Jurkat, Clone E6-1 (cell line): ENCODE measurements at regions not wholly inside any gene's neighbourhood (a gene's known extent, or its start where the extent isn't known, plus 50 kb on each side); places are given as distances from the start of the nearest gene placed in this dataset.
"Not testable (repeated sequence)": the region's sequence is repeated elsewhere in the genome, so short reads cannot be mapped to it uniquely, and the experiment has no call there.

Source experiments
- DNase-seq: peaks from one replicate; pipeline ENCODE4 v3.0.0-alpha.2; 2011; ENCODE audit warnings: low read depth, low spot score
- H3K4me3 ChIP-seq: 2 replicates; pipeline ENCODE4 v1.5.1; 2011; ENCODE audit warnings: mild to moderate bottlenecking, low read length, control low read depth, moderate library complexity

DNA sequence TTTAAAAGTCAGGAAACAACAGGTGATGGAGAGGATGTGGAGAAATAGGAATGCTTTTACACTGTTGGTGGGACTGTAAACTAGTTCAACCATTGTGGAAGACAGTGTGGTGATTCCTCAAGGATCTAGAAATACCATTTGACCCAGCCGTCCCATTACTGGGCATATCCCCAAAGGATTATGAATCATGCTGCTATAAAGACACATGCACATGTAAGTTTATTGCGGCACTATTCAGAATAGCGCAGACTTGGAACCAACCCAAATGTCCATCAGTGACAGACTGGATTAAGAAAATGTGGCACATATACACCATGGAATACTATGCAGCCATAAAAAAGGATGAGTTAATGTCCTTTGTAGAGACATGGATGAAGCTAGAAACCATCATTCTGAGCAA lies 359.8 kb upstream of the CCDC179 start:
- not testable (repeated sequence) for H3K4me3 ChIP-seq, DNase-seq

DNA sequence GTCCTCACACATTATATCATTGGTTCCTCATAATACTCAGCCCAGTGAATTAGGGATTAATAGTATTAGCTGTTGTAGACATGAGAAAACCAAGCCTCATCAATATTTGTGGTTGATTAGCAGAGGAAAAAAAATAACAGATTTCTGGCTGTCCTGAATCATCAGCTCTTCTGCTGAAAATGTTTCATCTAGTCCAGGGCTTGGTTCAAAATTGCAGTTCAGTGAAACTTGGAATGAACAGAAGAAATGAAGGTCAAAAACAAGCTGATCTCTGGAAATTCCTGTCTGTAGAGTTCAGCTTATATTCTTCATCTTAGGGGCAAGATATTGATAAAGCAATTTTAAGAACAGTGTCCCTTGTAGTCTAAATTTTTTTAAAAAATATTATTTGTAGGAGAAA lies 361.1 kb upstream of the CCDC179 start:
- no peak for DNase-seq
- H3K4me3 ChIP-seq = no peak overlapping the region

DNA sequence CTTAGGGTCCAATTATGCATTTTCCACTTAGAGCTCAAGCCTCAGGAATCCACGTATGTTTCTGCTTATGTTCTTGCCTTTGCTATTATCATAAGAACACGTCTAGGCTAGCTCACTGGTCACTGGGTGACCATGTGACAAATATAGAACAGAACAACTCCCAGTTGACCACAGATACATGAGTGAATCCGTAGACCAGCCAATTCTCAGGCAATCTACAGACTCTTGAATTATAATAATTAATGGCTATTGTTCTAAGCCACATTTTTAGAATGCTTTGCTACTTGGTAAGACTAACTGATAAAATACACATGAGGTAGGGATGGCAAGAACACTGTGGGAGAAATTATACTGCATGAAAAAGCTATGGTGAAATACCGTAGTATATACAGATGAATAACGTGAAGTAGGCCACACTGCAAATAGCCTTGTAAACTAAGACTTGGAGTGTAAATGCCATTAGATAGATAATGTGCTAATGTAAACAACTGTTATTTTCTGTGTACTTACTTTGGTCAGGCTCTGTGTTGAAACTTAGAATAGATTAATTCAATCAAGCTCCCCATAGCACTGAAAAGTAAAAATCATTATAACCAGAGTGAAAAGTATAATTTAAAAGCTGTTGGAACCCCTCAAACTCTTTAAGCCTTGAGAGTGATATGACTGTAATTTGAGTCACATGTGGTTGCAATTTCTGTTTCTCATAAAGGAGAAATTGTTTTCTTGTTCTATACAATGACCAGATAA lies 366.2 kb upstream of the CCDC179 start:
- no peak for DNase-seq
- H3K4me3 ChIP-seq = no peak overlapping the region

DNA sequence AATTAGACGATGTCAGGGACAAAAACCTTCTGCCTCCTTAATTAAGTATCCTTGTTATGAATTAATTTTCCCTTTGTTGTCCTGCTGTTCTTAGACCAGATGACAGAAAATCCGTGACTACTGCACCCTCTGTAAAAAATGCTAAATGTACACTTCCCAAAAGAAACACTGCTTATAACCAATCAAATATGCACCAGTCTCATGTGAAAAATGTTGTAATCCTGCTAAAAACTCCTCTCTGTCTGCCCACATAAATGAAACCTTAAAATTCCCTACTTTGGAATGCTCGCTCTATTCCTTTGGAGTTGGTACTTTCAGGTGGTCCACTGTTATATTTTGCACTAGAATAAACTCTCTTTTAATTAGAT lies 366.8 kb upstream of the CCDC179 start:
- no peak for DNase-seq
- no peak overlapping the region for H3K4me3 ChIP-seq

DNA sequence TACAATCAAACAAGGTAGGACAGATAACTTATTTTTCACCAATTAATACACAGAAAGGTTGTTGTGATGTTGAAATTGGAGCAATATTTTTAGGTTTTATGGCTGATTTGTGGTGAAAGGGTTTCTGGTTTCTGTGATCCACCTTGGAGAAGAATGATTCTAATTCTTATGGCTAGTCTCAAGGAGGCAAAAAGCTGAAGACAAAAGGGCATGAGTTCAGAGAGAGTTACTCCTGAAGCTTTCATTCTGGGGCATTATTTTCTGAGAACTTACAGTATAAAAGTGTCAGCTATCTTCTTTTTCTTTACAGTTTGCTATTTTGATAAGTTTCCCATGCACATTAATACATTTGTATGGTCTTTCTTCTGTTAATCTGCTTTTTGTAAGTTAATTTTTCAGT lies 372.4 kb upstream of the CCDC179 start:
- no peak for DNase-seq
- no peak overlapping the region for H3K4me3 ChIP-seq

DNA sequence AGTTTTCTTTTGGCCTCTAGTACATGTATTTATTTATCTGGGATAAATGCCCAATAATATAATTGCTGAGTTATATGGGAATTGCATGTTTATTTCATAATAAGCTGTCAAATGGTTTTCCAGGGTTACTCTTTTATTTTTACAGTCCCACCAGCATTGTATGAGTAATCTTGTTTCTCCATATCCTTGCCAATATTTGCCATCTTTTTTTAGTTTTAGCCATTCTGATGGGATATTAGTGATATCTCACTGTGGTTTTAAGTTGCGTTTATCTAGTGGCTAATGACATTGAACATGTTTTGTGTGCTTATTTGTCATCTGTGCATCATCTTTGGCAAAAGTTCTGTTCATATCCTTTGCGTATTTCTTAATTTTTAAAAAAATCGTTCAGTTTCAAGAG lies 372.8 kb upstream of the CCDC179 start:
- H3K4me3 ChIP-seq = no peak overlapping the region
- DNase-seq = no peak

DNA sequence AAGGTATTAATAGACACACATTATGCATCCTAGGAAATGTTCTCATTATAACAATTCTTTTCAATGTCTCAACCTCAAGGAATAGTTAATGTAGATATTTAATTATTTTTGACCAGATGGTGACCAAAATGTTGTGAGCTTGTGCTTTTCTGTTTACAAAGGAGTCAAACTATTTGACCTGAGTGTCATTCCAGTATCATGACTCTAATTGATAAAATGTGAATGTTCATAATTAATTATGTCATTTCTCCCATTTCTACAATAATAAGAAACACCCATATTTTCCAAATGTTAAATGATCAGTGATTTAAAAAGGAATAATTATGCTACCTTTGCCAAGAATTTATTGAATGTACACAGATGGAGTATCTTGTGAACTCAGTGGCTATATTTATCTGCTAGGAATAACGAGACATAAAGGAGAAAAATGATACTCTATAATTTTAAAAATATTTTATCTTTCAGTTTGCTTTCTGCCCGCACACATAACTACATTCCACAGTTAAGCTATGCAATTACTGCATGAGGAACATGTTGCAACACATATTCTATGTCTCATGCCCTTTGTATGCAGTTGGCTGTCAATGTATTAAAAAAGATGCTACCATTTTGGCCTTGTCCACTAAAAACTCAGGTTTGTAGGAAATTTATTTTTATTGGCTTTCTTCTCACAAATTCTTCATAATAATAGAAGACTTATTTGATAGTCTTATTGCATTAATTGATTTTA lies 376.7 kb upstream of the CCDC179 start:
- H3K4me3 ChIP-seq = no peak overlapping the region
- no peak for DNase-seq

DNA sequence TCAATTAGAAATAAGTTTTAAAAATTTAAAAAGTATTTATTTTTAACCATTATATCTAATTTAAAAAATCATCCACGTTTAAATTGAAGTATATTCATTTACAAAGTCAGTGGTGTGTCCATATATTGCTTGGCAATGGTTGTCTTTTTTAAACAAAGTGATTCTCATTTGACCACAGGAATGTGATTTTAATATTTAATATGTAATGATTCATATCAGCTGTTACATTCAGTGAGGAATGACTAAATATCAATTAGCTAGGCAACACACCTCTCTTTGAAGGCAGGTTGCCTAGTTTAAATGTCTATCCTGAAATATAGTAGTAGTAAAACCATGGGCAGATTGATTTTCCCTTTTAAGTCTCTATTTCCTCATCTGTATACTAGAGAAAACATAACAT lies 392.2 kb upstream of the CCDC179 start:
- H3K4me3 ChIP-seq = no peak overlapping the region
- DNase-seq = no peak

DNA sequence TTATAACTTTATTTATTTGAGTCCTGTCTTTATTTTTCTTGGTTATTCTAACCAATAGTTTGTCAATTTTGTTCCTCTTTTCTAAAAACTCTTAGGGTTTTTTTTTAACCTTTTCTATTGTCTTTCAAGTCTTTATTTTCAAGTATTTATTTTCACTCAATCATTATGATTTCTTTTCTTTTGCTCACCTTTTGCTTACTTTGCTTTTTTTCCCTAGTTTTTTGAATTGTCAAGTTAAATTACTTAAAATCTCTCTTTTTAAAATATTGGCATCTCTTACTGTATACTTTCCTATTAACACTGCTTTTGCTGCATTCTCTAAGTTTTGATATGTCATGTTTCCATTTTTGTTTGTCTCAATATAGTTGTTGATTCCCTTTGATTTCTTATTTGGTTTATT lies 396.8 kb upstream of the CCDC179 start:
- H3K4me3 ChIP-seq = no peak overlapping the region

DNA sequence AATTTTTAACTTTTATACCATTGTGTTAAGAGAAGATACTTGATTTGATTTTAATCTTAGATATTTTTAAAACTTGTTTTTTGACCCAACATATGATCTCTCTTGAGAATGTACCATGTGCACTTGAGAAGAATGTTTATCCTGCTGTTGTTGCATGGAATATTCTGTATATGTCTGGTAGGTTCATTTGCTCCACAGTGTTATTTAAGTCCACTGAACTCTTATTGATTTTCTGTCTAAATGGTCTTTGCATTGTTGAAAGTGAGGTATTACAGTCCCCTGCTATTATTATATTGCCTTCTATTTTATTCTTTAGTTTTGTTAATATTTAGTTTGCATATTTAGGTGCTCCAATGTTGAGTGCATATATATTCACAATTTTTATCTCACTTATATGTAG lies 397.3 kb upstream of the CCDC179 start:
- DNase-seq = no peak
- H3K4me3 ChIP-seq = no peak overlapping the region

More for the DNA sequence above, 396.8 kb upstream of the CCDC179 start:
- DNase-seq = no peak

DNA sequence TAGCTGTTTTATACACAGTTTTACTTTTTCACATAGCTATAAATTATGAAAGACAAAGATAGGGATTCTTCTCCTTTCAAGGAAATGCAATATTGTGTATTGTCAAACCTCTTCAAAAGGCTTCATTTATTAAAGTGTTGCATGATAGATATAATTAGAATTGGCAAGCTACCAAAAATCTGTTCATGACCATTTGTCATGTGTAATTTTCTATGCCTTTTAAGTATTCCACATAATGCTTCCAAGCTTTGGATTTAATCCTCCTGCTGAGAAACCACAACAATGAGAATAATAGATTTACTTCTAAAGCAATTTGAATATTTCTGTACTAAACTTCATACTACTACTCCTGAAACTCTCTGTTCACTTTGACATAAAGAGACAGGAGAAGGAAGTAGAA lies 403.2 kb upstream of the CCDC179 start:
- no peak overlapping the region for H3K4me3 ChIP-seq
- DNase-seq = no peak

DNA sequence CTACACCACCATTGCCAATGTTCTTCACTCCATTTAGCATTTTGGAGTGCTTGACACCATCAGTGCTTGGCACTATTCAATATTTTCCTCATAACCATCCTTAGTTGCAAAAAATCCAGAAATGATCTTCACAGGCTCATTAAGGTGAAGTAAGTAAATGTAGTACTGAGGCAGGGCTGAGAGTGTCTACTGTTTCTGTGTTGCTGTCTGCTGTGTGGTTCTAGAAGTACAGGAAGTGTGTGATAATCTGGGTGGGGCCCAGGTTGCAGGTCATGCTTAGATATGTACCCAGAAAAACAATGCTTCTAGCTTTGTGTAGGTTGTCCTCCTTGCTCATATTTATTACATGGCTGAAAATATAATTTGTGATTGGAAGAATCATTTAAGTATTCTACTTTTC lies 411.8 kb upstream of the CCDC179 start:
- DNase-seq = no peak
- no peak overlapping the region for H3K4me3 ChIP-seq

DNA sequence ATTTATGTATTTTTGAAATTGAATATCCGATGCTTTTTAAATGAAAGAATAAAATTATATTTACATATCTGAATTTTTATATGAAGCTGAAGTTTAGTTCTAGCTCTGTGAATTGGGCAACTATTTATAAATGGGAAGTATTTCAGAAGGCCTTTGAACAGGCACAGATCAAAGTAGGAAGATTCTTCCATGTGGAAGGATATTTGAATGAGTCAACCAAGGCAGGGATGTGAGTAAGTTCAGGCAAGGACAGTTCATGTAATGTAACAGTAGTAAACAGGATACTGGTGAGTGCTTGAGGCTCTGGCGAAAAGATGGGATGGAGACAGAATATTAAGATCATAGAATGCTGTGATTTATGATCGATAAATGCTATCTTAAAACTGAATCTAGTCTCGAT lies 417.8 kb upstream of the CCDC179 start:
- DNase-seq = no peak
- no peak overlapping the region for H3K4me3 ChIP-seq

DNA sequence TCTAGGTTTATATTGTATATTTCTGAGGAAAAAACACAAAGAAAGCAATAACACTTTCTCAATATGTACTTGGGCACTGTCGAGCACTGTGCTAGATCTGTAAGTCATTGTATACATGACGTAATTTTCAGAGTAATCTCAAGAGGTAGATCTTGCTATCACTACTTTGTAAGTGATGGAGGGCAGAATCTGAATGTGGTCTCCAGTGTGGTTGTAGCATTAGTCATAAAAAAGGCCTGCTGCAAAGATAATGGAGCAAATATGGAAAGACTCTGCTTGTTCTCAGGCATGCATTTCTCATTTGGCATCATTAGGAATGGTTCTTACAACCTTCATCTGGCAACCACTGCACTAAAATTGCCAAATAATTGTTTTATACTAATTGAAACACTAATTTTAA lies 419.8 kb upstream of the CCDC179 start:
- no peak for DNase-seq
- H3K4me3 ChIP-seq = no peak overlapping the region

DNA sequence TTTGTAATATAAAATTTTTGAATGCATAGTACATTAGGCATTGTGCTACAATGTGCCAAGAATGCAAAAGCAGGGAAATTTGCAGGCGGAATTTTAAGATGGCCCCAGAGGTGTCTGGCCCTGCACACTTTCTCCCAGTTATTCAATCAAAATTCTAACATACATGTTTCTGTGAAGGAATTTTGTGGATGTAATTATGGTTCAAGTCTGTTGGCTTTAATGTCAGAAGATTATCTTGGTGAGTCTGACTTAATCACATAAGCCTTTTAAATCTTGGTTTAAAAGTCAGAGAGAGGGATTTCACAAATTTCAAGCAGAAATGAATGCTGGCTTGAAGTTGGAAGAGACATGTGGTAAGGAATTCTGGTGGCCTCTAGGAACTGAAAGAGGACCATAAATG lies 423.4 kb upstream of the CCDC179 start:
- DNase-seq = no peak
- no peak overlapping the region for H3K4me3 ChIP-seq

DNA sequence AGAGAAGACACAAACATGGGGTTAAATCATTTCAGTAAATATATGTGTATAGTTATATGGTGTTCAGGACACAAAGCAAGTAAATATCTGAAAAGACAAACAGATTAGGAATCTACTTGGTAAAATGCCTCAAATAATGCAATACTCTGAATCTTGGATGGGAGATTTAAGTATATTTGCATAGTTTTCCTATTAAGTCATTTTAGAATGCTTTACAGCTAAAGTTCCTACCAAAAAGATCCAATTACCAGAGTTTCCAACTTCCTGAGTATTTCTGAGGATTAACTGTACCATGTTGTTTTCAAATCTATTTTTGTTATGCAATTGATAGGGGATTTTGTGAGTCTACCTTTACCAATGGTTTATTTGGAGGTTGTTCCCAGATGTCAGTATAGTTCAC lies 424.4 kb upstream of the CCDC179 start:
- DNase-seq = no peak
- no peak overlapping the region for H3K4me3 ChIP-seq

DNA sequence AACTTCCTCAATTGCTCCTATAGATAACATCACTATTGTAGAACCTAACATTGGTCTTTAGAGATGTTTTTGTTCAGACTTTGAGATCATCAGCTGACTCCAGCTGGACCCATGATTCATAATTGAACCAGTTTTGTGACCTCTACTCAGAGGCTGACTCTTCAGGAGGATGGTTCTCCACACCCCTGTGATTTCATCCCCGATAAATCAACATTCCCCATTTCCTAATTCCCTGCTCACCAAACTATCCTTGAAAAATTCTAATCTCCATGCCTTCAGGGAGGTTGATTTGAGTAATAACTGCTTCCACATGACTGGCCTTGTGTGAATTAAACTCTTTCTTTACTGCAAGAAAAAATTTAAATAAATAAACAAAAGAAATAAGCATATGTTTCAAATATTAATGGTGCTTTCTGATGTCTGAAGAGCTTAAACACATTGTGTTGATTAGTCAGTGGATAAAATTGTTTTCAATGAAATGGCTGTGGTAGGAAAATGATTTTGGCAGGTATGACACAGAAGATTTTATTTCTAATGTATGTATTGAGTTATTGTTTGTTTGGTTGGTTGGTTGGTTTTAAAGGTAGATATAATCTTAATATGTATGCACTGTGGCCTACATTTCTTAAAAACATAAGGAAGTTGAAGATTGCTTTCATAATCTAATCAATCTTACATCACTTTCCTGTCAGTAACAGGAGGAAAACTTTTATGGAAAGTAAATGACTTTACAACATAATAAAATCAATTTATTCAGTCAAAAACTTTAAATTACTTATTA lies 427.9 kb upstream of the CCDC179 start:
- no peak for DNase-seq

DNA sequence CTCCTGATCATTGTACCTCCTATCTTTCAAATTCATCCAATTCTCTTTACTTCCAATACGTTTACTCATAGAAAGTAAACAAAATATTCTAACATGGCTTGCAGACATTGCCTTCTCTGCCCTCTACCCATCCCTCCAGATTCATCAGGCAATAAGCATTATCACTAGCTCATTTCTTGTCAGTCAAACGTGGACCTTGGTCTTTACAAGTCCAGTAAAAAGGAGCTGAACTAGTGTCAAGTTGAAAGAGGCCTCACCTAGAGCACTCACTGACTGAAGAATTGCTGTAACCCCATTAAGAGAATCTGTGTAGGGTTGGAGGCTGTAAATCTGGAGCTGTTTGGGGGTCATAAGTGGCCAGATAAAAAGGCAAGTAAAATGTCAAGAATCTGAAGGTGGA lies 435.0 kb upstream of the CCDC179 start:
- no peak overlapping the region for H3K4me3 ChIP-seq
- no peak for DNase-seq

More for the DNA sequence above, 427.9 kb upstream of the CCDC179 start:
- no peak overlapping the region for H3K4me3 ChIP-seq

DNA sequence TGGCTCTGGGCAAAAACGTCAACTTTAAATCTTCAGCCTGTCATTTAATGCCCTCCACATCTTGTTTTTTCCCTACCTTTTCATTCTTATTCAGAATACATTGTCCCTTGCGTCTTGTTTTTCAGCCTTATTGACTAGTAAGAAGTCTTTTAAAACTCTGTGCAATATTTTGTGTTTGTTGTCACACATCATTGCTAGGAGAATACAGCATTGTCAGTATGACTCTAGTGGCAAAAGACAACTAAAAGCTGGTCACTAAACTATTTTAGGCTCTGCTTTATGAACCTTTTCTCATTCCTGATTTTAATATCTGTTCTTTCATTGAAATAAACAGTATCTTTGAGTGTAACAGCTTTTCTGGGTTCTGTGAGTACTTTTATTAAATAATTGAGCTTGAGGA lies 447.8 kb upstream of the CCDC179 start:
- DNase-seq = no peak
- no peak overlapping the region for H3K4me3 ChIP-seq

DNA sequence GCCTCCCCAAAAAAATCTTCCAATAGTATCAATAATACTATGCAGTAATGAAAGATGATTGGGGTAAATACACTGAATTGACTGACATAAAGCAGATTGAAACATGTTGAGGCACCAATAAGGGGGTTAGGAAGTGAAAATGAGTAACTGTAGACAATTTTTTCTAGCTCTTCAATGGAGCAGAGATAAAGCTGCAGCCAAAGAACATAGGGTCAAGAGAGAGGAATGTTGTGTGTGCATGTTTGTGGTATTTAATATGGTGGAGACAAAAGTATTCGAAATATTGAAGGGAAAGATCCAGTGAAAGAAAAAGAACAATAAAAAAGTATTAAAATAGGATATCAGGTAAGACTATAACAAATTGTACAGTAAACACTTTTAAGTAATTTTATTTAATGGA lies 450.0 kb upstream of the CCDC179 start:
- no peak for DNase-seq

More for the DNA sequence above, 450.0 kb upstream of the CCDC179 start:
- no peak overlapping the region for H3K4me3 ChIP-seq
